GM10248 (cell line): ENCODE measurements at regions not wholly inside any gene's neighbourhood (a gene's known extent, or its start where the extent isn't known, plus 50 kb on each side); places are given as distances from the start of the nearest gene placed in this dataset.
"Not testable (repeated sequence)": the region's sequence is repeated elsewhere in the genome, so short reads cannot be mapped to it uniquely, and the experiment has no call there.

Source experiments
- CTCF ChIA-PET: fragments of 300-600 bp; sonication (Branson Sonifier 250); formaldehyde crosslinking; extraction: SDS; loops from one replicate; lab custom pipeline; 2021; ENCODE audit warnings: antibody characterized with exemption; lab: Yijun Ruan, JAX
- POLR2A ChIA-PET: fragments of 350-650 bp; sonication (Branson Sonifier 250); formaldehyde crosslinking; extraction: SDS; loops from one replicate; lab custom pipeline; 2020; ENCODE audit warnings: antibody characterized with exemption; lab: Yijun Ruan, JAX
- DNase-seq: peaks from one replicate; pipeline ENCODE4 v3.0.0; 2012; ENCODE audit errors: extremely low spot score
- CTCF ChIP-seq: IDR thresholded peaks from 2 replicates; pipeline ENCODE4 v1.5.1; 2012; ENCODE audit warnings: mild to moderate bottlenecking, low read depth; ENCODE audit errors: extremely low read depth, missing control alignments, control extremely low read depth

GRCh38 chr4:103867311-103867710 is 147.5 kb upstream of the TACR3 start:
- DNase-seq: no peak
- ChIA-PET POLR2A (no interaction called here), CTCF (interaction anchor here (1.1 kb wide), 1 partner anchor 18 kb away, joined by 3 read pairs; no protein-coding TSS in a partner anchor)
- TF ChIP-seq CTCF: no peak

GRCh38 chr4:103853627-103854026 is 133.8 kb upstream of the TACR3 start:
- DNase-seq: no peak
- no peak for TF ChIP-seq CTCF
- ChIA-PET POLR2A (no interaction called here), CTCF (no interaction called here)

- ChIA-PET POLR2A (no interaction called here), CTCF (no interaction called here)
- TF ChIP-seq CTCF: no peak
- no peak for DNase-seq
Measured at GRCh38 chr4:103853146-103853545, 133.4 kb upstream of the TACR3 start.

- ChIA-PET POLR2A (no interaction called here), CTCF (no interaction called here)
- TF ChIP-seq CTCF: no peak
- DNase-seq: no peak
Measured at GRCh38 chr4:103845075-103845474, 125.3 kb upstream of the TACR3 start.

GRCh38 chr4:103842637-103843239 is 123.0 kb upstream of the TACR3 start:
- ChIA-PET POLR2A (no interaction called here), CTCF (interaction anchor here (1.2 kb wide), 1 partner anchor 15 kb away, joined by 3 read pairs; no protein-coding TSS in a partner anchor)
- no peak for DNase-seq
- no peak for TF ChIP-seq CTCF

GRCh38 chr4:103842076-103842475 is 122.3 kb upstream of the TACR3 start:
- no peak for TF ChIP-seq CTCF
- no peak for DNase-seq
- ChIA-PET CTCF (interaction anchor here (1.1 to 1.2 kb wide), 2 partner anchors 16 to 56 kb away, joined by 3 to 4 read pairs; no protein-coding TSS in a partner anchor), POLR2A (no interaction called here)

GRCh38 chr4:103810308-103810707 is 90.5 kb upstream of the TACR3 start:
- POLR2A ChIA-PET: not testable (repeated sequence)
- CTCF ChIA-PET: interaction anchor here (0.8 kb wide), 1 partner anchor 170 kb away, joined by 3 read pairs; no protein-coding TSS in a partner anchor

More at GRCh38 chr4:103810308-103810707, 90.5 kb upstream of the TACR3 start:
- not testable (repeated sequence) for DNase-seq
